ENCODE measurements at regions not wholly inside any gene's neighbourhood (a gene's known extent, or its start where the extent isn't known, plus 50 kb on each side); places are given as distances from the start of the nearest gene placed in this dataset.

DNA sequence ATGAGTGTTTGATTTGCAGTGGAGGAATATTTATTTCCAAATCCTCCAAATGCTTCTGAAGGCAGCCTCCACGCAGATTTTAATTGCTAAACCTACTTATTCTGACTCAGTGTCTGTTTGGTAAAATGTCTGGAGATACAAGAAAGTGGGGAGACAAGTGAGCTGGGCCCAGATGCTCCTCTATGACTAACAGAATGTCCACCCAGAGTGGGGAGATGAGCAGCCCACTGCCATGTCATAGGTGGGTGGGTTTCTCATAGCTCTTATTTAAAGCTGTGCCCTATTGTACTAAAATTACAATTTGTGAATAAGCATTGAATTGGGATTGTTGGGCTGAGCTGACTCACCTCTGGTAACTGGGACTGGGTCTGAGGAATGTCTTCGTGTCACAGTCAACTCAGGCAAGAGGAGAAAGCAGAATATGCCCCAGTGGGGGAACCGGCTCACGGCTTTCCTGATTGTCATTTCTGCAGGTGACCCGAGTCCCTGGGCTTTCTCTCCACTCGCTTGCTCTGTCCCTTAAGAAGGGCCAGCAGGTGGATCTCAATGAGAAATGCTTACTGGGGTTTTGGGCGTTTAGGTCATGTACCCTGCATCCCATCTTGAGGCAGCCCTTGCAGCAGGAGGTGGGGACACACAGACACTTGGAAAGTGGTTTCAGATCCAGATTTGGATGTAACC is 116.3 kb upstream of the SPRED2 start:
- no peak for DNase-seq

DNA sequence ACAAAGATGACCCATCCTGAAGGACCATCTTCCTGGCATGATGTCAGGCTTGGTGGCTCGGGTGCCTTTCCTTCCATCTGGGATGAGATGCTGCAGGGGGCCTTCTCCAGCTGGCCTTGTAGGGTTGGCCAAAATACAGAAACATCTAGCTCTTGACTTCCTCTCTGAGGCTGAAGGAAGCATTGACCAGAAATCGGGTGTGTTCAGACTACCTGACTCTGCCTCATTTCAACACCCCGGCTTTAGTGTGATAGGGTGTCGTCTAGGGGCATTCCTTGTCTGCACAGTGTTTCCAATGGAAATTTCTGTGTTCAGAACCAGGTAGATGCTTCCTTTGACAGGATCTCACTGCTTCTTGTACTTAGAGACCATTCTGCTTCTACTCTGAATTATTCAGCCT is 115.7 kb upstream of the SPRED2 start:
- DNase-seq, result no peak

DNA sequence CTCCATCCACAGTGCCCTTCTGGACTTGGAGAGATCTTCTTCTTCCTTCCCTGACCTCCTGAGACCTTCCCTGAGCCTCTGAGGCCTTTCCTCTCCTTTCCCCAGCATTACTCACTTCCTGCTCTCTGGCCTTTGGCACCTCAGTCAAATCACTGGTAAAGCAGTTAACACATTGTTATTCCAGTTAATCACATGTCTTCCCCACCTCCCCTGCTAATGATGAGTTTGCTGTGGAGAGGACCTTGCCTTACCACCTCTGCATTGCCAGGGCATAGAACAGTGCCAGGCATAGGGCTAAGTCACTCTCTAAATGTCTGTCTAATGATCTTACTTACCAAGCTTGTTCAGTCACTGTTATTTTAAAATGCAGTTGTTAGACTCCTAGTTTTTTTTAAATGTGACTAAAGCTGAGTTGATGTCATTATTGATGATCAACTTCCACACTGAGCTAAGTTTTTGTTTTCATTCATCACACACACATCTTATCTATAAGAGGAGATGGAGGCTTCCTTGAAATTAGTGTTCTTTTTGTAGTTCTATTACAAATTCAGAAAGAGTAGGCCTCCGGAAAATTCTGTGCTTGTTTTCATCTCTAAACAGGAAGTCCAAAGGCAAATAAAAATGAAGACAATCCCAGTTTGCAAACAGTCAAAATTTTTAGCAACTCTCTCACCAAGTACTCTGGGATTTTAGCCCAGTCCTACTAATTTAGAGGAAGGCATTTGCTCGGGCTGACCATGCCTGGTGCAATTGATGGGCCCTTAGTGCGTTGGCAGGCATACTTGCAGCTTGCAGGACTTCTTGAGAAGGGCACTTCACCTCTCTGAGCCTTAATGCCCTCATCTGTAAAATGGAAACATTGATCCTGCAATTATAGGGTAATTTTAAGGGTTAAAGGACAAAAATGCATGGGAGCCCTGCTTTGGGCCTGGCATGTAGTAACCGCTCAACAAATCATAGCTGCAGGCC is 113.7 kb upstream of the SPRED2 start:
- DNase-seq, result no peak

DNA sequence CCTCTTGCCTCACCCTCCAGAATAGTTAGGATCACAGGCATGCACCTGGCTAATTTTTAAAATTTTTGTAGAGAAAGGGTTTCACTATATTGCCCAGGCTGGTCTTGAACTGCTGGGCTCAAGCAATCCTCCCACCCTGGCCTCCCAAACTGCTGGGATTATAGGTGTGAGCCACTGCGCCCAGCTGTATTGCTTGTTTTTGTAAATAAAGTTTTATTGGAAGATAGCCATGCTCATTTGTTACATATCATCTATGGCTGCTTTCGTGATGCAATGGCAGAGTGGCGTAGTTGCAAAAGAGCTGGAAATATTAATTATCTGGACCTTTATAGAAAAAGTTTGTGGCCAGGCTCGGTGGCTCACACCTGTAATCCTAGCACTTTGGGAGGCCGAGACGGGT is 109.4 kb upstream of the SPRED2 start:
- DNase-seq, result no peak

DNA sequence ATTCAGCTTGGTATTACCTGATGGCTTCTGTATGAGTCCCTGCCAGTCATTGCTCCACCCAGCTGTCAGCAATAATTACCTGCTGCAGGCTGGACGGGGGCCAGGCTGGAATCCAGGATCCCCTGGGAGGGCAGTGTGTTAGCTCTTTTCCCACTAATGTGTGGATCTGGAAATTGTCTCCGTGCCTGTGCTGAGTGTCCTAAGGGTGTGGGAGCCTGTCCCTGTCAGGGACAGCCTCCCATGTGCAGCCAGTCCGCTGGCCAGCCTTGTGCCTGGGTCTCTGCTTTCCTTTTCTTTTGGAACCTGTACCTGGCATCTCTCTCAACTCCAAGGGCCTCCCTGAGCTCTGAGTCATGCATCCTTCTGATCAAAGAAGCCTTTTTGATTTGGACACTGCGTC is 107.2 kb upstream of the SPRED2 start:
- no peak for DNase-seq

DNA sequence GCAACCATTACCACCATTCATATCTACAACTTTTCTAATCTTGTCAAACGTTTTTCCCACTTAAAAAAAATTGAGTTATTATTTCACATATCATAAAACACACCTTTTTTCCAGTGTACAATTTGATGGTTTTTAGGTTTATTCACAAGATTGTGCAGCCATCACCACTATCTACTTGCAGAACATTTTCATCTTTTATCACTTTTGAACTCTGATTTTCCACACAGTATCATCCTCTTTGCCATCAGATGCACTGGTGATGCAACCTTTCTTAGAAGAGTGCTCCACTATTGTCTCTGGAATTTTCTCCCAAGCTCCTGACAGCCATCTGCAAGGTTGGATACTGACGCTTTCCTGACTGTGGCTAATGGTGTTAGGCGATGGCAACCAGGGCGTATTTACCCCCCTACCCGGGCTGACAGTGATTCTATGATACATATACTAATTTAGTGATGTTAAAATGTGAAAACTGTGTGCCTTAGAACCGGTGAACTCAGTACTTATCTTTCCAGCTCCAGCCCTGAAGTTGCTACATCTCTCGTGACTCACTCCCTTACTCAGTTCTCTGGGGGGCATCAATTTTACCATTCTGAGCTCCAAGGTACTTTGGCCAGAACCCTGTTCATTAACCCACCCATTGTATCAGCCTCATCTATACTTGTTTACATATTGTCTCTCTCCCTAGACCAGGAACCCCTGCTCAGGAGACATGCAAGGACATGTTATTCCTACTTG is 105.4 kb upstream of the SPRED2 start:
- DNase-seq, result no peak

DNA sequence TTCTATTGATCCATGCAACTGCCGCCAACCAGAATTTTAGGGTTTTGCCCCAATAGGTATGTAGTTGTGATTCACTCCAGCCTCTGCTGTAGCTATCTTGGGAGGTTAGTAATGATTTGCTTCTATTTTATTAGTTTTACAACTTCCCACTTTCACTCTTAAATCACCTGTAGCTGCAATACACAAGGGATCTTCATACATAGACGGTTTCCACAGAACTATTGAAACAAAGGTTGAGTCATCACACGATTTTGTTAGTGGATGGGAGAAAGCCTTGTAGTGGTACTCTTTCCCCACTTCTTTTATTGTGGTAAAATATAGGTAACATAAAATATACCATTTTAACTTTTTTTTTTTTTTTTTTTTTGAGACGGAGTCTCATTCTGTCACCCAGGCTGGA is 104.2 kb upstream of the SPRED2 start:
- no peak for DNase-seq

DNA sequence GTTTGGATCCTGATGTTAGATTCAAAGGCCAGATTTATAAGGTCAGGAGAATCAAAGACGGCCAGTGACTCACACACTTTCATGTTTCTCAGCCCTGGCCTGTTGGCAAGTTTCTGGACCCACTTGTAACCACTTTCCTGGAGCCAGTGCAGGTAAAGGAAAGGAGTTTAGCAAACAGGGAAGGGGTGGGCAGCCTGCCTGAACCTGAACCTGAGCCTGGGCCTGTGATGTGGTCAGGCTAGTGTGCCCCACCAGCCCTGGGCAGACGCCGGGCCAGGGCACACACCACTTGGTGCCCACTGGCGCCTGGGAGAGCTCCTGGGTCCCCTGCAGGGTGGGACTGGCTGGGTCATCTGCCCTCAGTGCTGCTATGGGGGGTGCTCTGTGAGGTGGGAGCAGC is 100.5 kb upstream of the SPRED2 start:
- DNase-seq, result no peak

DNA sequence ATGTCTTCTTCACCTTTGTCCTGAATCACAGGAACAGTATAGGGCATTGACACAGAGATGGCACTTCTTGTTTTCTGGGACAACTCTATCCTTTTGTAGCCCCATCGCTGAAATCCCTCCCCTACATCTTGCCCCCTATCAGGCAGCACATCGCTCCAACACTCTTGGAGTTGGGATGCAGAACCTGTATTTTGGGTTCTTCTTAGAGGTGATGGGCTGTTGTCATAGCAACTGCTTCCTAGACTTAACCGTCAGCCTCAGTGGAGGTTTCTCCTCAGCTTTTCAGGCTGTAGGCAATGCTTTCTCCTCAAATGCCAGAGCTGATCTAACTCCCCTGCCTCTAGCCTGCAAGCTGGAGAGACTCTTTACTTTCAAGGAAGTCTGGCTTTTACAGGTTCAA is 99.9 kb upstream of the SPRED2 start:
- no peak for DNase-seq

DNA sequence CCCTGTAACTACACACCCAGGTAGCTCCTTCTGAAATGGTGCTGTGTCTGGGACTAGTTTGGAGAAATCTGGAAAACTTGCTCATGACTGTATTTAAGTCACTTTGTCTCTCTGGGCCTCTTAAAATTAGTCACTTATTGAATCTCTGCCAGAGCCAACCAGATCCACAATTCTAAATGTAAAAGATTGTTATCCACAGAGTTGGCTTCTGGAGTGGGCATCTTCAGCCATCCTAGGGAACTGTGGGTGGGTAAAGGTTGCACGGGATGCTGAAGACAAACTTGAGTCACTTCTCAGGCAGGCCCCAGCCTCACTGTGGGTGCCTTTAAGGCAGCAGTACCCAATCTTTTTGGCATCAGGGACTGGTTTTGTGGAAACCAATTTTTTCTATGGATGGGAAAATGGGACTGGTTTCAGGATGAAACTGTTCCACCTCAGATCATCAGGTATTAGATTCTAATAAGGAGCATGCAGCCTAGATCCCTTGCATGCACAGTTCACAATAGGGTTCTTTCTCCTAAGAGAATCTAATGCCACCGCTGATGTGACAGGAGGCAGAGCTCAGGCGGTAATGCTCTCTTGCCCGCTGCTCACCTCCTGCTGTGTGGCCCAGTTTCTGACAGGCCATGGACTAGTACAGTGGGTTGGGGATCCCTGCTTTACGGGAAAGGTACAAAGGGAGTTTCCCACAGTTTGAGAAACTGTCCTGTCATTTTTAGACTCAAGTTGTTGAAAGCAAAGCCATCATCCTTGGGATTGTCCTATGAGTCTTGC is 98.3 kb upstream of the SPRED2 start:
- no peak for DNase-seq

DNA sequence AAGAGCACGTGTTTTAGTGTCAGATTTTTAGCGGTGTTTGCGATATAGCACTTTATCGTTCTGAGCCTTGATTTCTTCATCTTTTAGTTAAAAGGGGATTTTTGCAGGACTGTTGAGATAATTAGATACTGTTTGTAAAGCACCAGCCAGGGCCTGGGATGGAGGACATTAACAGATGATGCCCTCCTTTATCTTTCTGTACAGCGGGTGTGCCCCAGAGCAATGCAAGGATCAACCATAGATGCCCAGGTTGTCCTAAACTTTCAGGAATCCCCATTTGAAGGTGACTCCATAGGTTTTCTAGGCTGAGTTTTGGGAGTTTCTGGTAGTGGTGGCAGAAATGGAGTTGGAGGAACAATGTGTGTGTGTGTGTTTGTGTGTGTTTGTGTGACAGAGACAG is 97.0 kb upstream of the SPRED2 start:
- no peak for DNase-seq

DNA sequence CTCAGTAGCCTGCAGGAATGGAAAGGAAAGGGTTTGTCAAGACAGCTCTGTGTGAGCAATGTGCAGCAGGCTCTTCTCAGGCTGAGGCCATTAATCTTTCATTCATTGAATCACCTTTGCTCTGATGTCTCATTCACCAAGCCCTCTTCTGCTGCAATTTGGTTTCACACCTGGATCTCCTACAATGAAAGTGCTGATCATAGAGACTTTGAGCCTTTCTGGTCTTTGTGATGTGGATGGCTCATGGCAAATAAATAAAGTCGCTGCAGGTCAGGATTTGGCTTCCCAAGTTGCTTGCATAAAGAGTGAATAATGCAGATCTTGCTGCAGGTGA is 95.8 kb upstream of the SPRED2 start:
- no peak for DNase-seq

DNA sequence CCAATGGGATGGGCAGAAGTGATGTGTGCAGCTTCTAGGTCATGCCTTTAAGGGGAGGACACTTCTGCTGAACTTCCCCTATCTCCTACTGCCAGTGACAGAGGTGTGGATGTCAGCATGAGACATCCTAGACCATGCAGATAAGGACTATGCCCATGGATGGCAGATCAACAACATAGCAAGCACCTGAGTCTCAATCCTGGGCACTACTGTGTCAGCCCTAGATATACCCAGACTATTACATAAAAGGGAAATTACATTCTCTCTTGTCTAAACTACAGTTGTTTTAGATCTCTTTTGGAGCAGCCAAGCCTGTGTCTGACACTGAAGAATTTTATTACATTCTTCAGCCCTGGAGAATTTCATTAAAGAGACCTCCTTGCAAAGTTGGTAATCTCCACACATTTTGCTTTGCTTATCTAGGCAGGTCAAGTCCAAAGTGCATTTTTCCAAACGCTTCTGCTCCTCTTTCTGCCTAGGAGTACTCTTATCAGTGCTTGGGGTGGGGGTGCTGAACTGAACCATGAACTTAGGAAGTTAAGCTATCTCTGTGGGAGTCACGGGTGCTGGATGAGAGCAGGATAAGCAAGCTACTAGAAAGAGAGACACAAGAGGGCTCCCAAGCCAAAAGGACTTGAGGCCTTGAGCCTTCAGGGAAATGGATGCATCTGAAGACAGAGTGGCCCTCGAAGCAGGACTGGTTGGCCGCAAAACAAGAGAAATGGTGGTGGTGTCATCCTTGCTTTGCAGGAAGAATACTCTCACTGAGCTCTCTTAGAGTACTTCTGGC is 95.2 kb upstream of the SPRED2 start:
- no peak for DNase-seq

DNA sequence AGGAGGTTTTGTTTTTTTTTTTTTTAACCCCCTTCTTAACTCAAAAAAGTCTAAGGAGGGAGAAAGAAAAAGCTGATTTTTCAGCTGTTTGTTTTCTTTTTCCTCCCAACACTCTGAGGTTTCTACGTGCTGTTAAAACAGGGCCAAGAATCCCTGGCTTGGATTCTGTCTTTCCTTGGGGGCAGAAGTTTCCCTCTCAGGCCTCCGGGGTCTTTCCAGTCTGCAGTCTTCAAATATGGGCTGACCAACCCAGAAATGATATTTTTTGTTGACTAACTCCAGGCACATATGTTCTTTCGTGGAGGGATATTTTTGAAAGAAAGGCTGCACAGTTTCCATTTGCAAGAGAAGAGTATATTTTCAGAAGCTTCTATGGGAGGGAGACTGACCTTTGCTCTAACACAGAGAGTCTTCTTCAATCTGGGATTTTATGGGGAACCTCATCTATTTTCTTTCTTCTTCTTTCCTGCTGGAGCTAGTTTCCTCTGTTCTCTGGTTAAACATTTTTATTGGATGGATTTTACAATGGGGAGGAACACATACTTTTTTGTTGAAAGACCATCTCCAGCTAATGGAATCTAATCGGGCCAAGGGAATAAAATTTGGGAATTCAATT is 93.3 kb upstream of the SPRED2 start:
- DNase-seq, result no peak

DNA sequence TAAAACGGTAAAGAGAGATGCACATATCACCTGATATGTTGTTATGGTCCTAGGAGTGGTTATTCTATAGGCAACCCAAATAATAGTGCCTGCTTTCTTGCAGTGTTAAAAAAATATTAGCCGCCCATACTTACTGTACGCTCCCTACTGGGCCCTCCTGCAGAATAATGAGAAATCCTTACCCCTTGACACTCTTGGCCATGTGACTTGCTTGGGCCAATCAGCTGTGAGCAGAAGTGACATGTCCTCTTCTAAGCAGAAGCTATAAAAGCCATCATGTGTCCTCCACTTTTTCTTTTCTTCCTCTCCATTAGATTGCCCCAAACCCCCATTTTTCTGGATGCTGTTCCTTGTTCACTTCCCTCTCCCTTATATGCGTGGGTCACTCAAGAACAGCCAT is 90.5 kb upstream of the SPRED2 start:
- DNase-seq, result no peak

DNA sequence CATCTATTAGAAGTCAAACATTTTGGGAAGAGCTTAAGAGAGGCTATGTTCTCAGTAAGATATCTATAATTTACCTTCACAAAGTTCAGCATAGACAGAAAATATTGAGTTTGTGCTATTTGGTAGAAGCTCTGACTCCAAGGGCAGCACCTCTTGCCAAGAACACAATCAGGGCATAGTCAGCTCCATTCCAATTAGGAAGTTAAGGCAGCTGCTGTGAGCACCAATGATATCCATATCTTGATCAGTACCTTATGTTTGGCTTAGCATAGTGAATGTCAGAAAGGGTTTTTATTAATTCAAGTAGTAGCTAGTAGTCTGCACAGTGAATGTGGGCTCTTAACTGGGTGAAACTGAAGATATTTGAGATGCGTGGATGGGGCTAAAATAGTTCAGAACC is 86.4 kb upstream of the SPRED2 start:
- DNase-seq, result no peak

DNA sequence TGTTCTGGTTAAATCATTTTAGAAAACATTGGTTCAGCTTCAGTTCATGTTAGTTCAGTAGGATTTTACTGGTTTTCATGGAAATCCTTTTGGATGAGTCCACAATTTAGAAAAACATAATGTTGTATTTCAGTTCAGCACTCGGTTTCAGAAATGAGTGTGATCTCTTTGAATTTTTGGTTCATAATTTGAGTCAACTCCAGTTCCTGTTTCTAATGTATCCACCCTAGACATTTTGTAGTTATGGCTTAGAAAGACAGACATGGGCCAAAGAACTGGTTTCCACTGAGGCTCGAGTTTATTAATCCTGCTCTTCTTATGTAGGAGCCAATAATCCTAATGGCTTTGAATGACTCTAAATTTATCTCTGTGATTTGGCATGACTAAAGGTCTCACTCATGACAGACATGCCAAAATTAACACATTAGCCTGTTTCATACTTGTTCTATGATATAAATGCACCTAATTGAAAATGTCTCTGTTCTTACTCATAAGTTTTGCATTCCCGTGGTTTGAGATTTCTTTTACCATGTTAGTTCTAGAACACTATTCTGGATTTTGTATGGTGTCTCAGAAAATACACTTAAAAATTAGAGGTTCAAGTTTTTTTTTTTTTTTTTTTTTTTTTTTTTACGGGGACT is 82.3 kb upstream of the SPRED2 start:
- no peak for DNase-seq

DNA sequence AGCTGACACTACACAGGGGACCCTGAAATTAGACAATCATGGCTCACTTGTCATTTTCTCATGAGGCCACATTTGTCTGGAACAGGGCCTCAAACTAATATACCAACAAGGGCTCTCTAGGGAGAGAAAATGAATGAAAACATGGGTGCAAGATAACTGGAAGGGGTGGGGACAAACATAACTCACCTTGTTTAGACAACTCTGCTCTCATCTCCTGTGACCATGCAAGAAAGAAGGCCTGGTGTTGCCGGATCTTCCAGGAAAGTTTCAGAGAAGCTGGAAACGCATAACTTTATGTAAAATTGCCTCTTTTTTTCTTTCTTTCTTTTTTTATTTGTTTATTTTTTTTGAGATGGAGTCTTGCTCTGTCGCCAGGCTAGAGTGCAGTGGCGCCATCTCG is 80.4 kb upstream of the SPRED2 start:
- no peak for DNase-seq

DNA sequence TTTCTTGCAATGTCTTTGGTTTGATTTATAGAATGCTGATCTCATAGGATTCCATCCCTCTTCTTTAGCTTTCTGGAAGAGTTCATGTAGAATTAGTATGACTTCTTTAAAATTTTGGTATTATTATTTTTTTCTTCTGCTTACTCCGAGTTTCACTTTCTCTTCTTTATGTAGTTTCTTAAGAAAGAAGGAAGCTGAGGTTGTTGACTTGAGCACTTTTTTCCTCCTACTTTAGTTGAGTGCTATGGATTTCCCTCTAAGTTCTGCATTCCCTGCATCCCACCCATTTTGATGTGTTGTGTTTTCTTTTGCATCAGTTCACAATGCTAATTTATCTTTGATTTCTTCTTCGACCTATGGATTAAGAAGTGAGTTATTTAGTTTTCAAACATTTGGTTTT is 78.9 kb upstream of the SPRED2 start:
- DNase-seq, result no peak

DNA sequence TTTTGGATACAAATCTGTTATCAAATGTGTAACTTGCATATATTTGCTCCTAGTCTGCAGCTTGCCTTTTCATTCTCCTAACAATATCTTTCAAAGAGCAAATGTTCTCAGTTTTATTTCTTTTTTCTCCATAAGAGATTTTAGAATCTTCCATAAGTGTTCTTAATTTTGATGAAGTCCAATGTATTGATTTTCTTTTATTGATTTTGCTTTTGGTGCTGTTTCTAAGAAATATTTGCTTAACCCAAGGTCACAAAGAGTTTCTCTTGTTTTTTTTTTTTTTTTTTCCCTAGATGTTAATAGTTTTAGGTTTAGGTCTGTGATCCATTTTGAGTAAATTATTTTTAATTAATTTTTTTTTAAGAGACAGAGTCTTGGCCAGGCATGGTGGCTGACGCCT is 75.8 kb upstream of the SPRED2 start:
- DNase-seq, result no peak
